Endothelial cell of hepatic sinusoid (primary cell): ENCODE measurements at regions not wholly inside any gene's neighbourhood (a gene's known extent, or its start where the extent isn't known, plus 50 kb on each side); places are given as distances from the start of the nearest gene placed in this dataset.

Experiments used
- in situ Hi-C: cut with HindIII; loops from 2 replicates; pipeline ENCODE4 v1.10.0; 2017; ENCODE audit warnings: low sequenced_read_pairs

DNA sequence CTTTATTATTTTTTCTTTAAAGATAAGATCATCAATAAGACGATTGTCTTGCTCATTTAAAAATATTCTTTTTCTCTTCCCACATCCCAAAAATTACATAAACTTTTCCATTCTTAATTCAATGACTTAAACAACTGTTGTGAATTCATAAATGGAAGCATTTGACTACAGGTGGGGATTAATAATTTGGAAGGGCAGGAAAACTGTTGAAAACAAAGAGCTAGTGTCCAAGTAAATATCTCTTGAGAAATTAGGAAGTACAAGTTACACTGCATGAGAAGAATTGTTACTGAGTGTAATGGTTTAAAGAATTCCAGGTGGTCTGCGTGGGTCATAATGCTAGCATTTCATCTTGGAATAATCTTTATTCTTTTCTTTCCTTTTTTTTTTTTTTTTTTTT, 634.8 kb upstream of the ZEB2 start:
- in situ Hi-C loops: no loop called here

DNA sequence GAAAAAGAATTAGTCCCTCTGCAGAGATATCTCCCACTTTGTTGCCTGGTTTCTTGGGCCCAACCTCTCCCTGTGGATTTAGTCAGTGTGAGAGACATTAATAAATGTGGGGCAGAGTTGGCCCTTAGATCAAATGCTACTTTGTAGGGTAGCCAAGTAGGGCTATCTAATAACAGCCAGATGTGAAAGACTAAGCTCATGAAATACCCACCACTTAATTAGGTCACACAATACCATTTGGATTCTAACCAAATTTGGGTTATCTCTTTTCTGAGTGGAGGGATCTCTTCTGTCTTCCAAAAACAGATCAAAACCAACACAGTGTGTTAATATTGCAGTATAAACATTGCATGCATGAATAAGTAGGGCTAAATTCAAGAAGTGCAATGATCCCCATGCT, 626.8 kb upstream of the ZEB2 start:
- in situ Hi-C loops: no loop called here

DNA sequence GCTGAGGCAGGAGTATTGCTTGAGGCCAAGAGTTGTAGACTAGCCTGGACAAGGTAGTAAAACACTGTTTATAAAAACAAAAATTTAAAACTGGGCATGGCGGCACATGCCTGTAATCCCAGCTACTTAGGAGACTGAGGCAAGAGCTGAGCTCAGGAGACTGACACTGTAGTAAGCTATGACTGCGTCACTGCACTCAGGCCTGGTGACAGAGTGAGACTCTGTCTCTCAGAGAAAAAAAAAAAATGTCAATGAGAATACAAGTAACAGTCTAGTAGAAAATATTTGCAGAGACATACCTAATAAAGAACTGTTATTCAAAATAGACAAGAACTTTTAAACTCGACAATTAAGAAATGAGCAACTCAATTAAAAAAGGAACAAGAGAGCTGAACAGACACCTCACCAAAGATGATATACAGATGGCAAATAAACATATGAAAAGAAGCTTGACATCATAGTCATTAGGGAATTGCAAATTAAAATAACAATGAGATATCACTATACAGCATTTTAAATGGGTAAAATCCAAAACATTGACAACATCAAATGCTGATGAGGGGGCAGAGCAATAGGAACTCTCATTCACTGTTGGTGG, 624.3 kb upstream of the ZEB2 start:
- in situ Hi-C loops: no loop called here

DNA sequence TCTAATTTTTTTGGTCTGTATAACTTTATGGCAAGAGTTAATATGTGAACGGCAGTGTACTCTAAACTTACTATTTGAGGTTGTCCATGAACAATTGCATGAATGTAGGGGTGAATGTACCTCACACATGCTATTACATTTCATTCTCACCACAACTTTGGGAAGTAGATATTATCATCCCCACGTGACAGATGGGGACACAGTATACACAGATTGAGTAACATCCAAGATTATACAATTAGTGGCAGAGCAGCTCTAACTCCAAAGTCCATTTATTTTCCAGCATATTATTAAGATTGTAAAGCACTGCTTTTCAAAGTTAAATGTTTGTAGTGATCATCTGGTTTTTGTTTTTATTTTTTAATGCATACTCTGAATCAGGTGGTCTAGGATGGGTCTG, 622.1 kb upstream of the ZEB2 start:
- in situ Hi-C loops: no loop called here

DNA sequence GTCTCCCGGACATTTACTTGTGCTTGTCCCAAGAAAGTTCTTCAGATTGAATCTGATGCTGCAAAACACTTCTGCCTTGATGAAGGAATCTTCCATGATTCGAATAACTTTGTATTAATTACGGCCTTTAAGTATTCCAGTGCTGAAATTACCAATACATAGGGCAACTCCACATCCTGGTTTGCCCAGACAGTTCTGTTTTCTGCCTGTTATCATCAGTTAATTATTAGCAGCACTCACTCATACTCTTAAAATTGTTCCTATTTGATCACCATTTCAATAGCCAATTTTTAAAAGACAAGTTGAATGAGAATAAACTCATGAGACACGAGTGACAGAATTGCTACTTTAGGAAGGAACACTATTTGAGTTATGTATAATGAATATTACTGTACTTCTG, 620.7 kb upstream of the ZEB2 start:
- in situ Hi-C loops: no loop called here

DNA sequence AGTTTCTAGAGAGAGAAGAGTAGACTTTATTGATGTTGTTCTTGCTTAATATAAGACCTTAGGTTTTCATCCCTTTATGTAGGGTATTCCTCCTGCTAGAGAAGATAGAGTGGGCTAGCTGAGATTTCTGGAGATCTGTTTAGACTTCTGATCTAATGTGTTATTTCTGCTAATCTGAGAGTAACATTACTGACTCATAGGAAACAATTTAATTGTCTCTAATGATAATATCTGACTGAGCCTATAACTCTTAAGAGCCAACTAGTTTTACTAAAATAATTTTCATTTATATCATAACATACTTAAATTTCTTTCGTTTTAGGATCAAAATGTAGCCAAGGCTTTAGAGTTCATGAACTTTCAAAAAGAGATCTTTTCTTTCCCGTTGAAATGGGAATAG, 618.7 kb upstream of the ZEB2 start:
- in situ Hi-C loops: no loop called here

DNA sequence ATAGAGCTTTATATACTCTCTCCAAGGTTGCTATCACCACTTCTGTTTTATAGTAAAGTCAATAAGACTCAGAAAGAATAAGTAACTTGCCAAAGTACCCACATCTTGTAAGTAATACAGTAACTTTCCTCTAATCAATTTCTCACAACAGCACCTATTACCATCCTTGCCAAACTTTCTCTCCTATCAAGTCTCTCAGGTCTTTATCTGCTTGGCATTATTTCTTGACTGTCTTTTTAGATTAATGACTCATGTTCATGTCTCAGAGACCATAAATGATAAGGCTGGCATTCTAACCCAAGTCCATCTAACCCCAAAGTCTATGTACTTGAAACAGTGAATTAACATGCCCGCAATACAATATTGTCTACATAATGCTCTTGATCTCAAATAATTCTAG, 618.0 kb upstream of the ZEB2 start:
- in situ Hi-C loops: no loop called here

DNA sequence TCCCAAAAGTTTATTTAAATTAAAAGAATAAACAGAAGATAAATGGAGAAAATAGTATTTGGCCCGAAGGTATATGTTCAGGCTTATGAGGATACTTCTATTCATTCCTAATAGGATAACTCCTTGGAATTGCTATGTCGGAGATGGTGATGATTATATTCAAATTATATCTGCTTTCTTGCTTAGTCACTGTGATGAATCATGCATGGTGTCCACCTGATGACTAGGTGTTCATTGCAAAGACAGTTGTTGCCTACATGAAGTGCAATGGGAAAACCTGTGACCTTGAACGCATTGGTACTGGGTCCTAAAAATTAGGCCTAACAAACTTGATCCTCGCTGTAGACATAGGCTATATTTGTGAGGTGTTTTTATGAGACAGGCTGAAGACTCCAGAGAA, 617.3 kb upstream of the ZEB2 start:
- in situ Hi-C loops: no loop called here

DNA sequence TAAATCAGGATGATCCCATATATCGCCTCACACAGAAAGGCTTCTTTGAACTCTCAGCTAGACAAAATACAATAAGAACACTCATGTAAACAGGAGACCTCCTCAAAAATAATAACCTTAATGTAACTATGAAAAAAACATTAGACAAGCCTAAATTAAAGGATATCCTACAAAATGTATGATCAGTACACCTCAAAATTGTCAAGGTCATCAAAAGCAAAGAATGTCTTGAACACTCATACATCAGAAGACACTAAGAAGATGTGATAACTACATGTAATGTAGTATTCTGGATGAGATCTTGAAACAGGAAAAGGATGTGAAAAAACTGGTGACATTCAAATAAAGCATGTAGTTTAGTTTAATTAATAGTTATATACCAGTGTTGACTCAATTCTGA, 616.8 kb upstream of the ZEB2 start:
- in situ Hi-C loops: no loop called here

DNA sequence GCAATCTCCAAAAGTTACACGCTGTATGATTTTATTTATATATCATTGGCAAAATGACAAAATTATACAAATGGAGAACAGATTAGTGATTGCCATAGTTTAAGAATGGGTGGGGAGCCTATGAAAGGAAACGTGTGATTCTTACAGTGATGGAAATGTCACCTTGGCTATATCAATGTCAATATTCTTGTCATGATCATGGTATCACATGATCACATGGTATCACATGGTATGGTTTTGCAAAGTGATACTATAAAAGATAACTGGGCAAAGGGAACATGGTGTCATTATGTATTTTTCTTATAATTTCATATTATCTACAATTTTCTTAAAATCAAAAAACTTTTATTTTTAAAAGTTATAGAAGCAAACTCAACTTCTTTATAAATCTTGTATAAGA, 606.2 kb upstream of the ZEB2 start:
- in situ Hi-C loops: no loop called here

DNA sequence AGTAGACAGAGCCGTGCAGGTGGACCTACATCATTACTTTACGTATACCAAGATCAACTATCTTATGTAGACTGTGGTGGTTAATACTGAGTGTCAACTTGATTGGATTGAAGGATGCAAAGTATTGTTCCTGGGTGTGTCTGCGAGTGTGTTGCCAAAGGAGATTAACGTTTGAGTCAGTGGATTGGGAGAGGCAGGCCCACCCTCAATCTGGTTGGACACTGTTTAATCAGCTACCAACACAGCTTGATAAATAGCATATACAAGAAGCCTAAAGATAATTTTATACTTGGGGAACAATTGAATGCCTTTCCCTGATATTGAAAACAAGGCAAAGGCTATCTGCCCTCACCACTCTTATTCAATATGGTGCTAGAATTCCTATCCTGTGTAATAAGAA, 604.2 kb upstream of the ZEB2 start:
- in situ Hi-C loops: loop anchor here (5.0 kb wide), 1 partner anchor 97 kb away; no protein-coding TSS in a partner anchor

DNA sequence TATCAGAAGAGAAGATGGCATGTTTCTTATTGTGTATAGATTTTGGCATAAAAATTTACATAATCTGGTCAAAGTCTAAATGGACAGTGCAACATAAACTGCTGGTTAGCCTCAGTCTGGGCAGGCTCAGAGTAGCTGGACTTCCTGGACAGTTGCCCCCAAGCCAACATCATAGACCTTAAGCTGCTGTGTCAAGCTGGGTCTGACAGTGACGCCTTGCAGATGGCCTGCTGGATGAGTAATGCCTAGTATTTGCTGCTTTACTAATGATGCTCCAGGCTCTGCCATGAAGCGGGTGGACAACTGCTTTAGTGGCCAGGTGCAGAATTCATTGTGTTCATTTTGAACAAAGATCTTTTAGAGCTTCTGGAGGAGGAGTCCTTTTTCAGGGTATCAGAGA, 603.7 kb upstream of the ZEB2 start:
- in situ Hi-C loops: loop anchor here (5.0 kb wide), 1 partner anchor 96 kb away; no protein-coding TSS in a partner anchor

DNA sequence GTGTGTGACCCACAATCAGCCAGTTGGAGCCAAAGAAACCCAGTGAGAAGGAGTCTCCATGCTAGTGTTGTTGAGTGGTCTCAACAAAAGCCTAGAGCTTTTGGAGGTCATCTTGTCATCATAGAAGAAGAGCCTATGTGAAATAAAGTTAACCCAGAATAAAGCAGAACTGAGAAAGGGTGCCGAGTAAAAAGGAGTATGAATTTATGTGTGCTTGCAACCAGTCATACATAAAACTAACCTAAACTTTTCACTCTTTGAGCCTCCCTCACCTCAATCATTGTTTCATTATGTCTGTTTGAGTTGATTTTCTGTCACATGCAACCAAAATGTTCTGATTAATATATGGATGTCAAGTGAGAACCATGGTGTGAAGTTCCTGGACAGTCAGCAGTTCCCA, 599.3 kb upstream of the ZEB2 start:
- in situ Hi-C loops: no loop called here

DNA sequence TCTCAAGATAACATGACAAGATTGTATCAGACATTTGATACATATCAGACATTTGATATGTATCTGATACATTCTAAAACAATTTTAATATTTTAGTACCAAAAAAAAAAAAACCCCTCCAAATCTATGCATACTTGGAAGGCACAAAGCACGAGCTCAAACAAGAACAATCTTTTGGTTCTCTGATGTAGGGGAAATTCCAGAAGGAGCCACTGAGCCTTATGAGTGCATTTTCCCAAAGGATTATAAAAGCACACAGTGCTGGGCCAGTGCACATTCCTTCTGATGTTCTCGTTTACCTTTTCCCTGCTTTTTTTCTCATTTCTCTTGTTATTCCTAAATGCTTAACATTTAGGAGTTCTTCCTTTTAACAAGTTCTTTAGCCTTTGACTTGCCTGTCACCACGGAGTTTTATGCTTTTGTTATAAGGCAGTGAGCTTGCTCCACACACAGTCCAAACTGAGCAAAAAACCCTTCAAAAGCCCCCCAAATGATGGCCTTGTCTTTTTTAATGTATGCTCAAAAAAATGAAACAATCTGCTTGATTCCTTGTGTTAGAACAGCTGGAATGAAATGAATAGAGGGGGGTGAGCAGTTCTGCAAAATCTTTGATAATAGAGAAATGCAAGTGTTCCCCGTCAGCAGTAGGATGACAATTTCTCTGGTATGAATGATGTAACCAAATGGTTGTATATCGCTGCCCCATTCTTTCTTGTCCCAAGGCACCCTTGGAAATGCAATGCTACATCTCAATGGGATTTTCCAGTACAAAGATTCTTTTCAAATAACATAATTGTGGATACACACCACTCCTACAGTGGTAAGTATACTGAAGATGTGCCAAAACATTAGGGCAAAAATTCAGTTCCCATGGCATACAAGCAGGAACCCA, 597.2 kb upstream of the ZEB2 start:
- in situ Hi-C loops: no loop called here

DNA sequence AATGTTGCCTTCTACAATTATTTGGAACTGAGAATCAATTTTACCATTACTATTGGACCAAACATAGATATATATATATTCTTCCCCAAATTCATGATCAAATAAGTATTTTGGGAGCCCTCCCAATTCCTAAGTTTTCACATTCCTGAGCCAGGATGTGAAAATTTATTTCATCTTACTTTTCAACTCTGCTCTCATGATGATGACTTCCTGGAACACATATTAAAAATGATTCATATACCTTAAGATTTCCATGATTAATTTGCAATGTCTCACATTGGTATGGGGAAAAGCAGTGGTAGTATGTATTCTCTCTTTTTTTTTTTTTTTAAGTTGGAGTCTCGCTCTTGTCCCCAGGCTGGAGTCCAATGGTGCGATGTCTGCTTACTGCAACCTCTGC, 596.1 kb upstream of the ZEB2 start:
- in situ Hi-C loops: no loop called here

DNA sequence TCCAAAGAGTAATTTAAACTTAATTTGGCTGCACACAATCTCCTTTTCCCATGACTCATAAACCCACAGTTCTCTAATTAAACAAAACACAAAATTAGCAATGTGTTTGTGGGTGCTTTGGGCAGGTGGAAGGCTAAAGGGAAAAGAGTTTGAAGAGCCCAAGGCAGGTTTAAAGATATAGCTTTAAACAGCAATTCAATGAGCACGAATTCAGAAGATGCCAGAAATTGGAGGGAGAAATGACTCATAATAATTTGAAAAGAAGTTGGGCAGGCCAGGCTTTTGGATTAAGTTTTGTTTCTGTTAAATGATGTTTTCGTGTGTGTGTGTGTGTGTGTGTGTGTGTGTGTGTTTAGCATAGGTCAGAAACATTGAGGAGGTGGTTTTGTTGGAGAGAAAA, 594.8 kb upstream of the ZEB2 start:
- in situ Hi-C loops: no loop called here

DNA sequence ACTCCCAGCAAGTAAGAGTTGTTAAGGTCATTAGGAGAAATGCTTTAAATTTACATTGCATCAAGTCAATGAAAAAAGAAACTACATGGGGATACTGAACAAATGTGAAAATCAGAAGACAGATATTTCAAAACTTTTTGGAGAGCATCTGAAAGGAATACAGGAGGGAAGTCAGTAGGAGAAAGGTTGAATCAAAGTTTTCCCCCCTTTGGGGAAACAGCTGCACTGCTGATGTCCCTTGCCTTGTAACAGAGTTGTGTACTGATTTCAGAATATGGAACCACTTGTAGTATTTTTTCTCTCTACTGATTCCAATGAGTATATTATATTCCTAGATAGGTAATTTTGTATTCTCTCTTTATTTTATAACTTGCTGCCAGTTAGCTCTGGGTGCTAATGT, 592.5 kb upstream of the ZEB2 start:
- in situ Hi-C loops: no loop called here

DNA sequence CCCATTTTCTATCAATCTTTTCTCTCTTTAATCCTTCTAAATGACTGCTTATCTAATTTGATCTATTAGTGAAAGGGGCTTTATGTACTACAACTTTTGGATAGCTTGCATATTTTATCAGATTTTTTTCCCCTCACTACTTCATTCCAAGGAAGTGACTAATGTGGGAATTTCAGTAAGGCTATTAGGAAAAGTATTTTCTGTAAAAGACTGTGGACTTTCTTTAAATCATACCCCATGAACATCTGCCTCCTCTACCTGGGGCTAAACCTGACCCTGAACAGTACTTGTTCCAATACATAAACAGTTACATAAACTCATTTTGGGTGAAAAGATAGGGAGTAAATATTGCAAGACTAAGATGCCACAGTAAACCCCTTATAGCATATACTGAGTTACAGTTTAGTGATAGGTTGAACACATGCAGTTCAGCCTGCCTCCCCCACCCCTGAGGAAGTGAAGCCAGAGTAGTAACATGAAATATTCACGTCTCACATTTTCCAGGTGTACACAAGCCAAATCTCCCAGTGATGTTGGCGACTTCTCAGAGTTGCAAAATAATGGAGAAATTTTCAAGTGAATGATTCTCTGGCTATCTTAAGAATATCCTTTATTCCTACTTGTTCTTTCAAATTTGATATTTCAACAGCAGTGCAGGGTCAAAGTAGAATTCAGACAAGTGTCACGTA, 590.9 kb upstream of the ZEB2 start:
- in situ Hi-C loops: no loop called here

DNA sequence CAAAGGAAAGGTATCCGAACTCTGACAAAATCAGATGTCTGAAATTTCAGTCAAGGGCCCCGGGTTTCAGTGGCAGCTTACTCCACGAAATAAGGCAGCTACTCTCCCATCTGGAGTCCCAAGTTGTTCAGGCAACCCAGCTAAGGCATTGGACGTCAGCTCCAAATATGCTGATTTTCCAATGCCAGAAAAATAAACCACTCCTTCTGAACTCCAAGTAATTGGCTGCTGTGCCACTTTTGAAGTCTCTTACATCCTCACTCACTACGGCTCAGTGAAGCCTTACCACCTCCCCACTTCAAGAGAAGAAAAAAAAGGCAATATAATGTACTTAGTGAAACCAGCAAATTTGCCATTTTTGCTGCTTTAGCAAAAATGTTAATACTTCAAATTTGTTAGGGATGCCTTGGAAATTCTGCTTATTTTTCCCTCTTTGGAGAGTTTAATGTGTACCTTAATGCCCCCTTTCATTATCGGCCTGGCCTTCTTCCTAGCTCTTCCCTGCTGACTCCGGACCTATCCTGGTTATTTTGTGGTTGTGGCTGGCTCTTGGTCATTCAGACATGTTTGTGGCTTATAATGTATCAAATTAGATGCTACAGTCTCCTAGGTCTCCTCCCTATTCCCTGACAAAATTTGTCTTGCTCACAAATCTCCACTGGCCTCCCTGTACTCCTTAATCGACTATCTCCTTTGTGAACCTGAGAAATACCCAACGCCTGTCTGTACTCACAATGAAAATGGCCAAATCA, 589.2 kb upstream of the ZEB2 start:
- in situ Hi-C loops: no loop called here

DNA sequence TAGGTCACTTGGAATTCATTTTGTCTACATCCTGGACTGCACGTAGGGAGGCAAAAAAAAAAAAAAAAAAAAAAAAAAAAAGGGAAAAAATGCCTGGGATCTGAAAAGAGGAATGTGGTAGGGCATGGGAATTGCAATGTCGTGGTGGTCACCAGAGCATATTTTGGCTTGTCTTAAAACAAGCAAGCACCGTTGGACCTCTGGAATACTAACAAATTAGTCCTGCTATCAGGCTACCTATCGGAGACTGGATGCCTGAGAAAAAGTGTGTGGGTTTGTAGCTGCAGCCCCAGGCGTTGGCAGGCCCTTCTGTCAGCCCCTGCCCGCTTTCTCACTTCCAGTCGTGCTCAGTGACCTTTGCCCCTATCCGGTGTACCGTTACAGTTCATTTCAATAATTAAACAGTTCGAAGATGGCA, 588.5 kb upstream of the ZEB2 start:
- in situ Hi-C loops: no loop called here

DNA sequence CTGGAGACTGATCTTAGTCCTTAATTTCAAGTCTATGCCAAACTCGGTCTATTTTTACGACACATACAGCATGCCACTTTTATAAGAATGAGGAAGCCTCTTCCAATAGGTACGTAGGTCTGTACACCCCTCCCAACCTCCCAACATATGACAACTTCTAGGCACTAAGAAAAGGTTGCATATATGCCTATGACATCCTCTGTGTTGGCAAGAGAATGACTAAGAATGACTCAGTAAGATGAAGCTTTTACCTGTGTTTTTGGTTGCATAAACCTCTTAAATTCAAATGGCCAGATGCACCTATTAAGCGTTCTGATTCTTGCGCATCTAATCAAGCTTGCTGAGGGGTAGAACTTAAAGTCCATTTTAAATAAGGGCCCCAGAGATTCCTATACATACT, 586.4 kb upstream of the ZEB2 start:
- in situ Hi-C loops: no loop called here
